8988T (cell line): ENCODE measurements at regions not wholly inside any gene's neighbourhood (a gene's known extent, or its start where the extent isn't known, plus 50 kb on each side); places are given as distances from the start of the nearest gene placed in this dataset.

Experiments
- DNase-seq: peaks from one replicate; pipeline ENCODE4 v3.0.0; 2011

- no peak for DNase-seq
These were observed 270.8 kb upstream of the FZD8 start for GRCh38 chr10:35912615-35913569.

- no peak for DNase-seq
These were observed 269.9 kb upstream of the FZD8 start for GRCh38 chr10:35911954-35912353.

- no peak for DNase-seq
These were observed 269.1 kb upstream of the FZD8 start for GRCh38 chr10:35911233-35911632.

- DNase-seq = no peak
These were observed 268.1 kb upstream of the FZD8 start for GRCh38 chr10:35910234-35910633.

- no peak for DNase-seq
These were observed 267.1 kb upstream of the FZD8 start for GRCh38 chr10:35909121-35909720.

GRCh38 chr10:35908451-35908850 lies 266.4 kb upstream of the FZD8 start:
- no peak for DNase-seq

- no peak for DNase-seq
These were observed 265.5 kb upstream of the FZD8 start for GRCh38 chr10:35907548-35907947.

- DNase-seq = no peak
These were observed 264.1 kb upstream of the FZD8 start for GRCh38 chr10:35906155-35906554.

GRCh38 chr10:35903021-35903420 lies 260.9 kb upstream of the FZD8 start:
- no peak for DNase-seq

GRCh38 chr10:35898716-35899440 lies 256.8 kb upstream of the FZD8 start:
- DNase-seq = no peak

- DNase-seq = no peak
These were observed 253.9 kb upstream of the FZD8 start for GRCh38 chr10:35896001-35896400.

- DNase-seq = no peak
These were observed 253.2 kb upstream of the FZD8 start for GRCh38 chr10:35895331-35895730.

- DNase-seq = no peak
These were observed 250.4 kb upstream of the FZD8 start for GRCh38 chr10:35892526-35892925.

- DNase-seq = no peak
These were observed 248.8 kb upstream of the FZD8 start for GRCh38 chr10:35890676-35891495.

- no peak for DNase-seq
These were observed 248.0 kb upstream of the FZD8 start for GRCh38 chr10:35889971-35890675.

- DNase-seq = no peak
These were observed 247.1 kb upstream of the FZD8 start for GRCh38 chr10:35889226-35889625.

GRCh38 chr10:35888400-35888799 lies 246.3 kb upstream of the FZD8 start:
- DNase-seq = no peak

- no peak for DNase-seq
These were observed 245.6 kb upstream of the FZD8 start for GRCh38 chr10:35887685-35888084.

- no peak for DNase-seq
These were observed 243.0 kb upstream of the FZD8 start for GRCh38 chr10:35885076-35885475.

- no peak for DNase-seq
These were observed 242.6 kb upstream of the FZD8 start for GRCh38 chr10:35884657-35885071.

GRCh38 chr10:35882422-35883150 lies 240.5 kb upstream of the FZD8 start:
- no peak for DNase-seq
